SK-N-MC (cell line): ENCODE measurements at regions not wholly inside any gene's neighbourhood (a gene's known extent, or its start where the extent isn't known, plus 50 kb on each side); places are given as distances from the start of the nearest gene placed in this dataset.

Source experiments
- DNase-seq: peaks from one replicate; pipeline ENCODE4 v3.0.0-alpha.2; 2011; ENCODE audit warnings: low read depth, low spot score
- H3K27ac ChIP-seq: fragments of 200-600 bp; sonication (generic); 2 replicates; pipeline ENCODE4 v1.5.1; 2016; ENCODE audit warnings: mixed run types
- H3K36me3 ChIP-seq: fragments of 200-600 bp; sonication (generic); 2 replicates; pipeline ENCODE4 v1.6.1; 2017; ENCODE audit warnings: antibody characterized with exemption, low read length, mixed read lengths; ENCODE audit not compliant: insufficient read depth
- H3K4me3 ChIP-seq: fragments of 200-600 bp; sonication (generic); 2 replicates; pipeline ENCODE4 v1.5.1; 2016
- H3K9ac ChIP-seq: fragments of 200-600 bp; sonication (generic); 2 replicates; pipeline ENCODE4 v1.8.0; 2017; ENCODE audit warnings: mixed run types, mixed read lengths; ENCODE audit not compliant: insufficient read length
- H3K9me3 ChIP-seq: fragments of 200-600 bp; sonication (generic); 2 replicates; pipeline ENCODE4 v1.6.1; 2017; ENCODE audit warnings: low read depth, mild to moderate bottlenecking, antibody characterized with exemption, low read length, moderate library complexity, mixed read lengths
- EZH2 ChIP-seq: fragments of 200-600 bp; sonication (generic); IDR thresholded peaks from one replicate; pipeline ENCODE4 v1.6.1; 2017; ENCODE audit warnings: antibody characterized with exemption
- FOXP2 ChIP-seq: optimal IDR thresholded peaks from 2 replicates; pipeline ENCODE3; 2011; ENCODE audit warnings: mild to moderate bottlenecking, moderate library complexity; ENCODE audit not compliant: insufficient read depth; ENCODE audit errors: extremely low read length, control extremely low read depth
- POLR2AphosphoS5 ChIP-seq: IDR thresholded peaks from 2 replicates; pipeline ENCODE4 v1.6.1; 2012; ENCODE audit warnings: mild to moderate bottlenecking, low read depth, low read length, borderline replicate concordance

GRCh38 chrX:36528661-36529060 is 479.5 kb upstream of the FAM47C start:
- no peaks in the 10 kb centered on the region for H3K9me3 ChIP-seq
- peak overlapping the region; percentile 55 for H3K9ac ChIP-seq
- no peak for TF ChIP-seq POLR2AphosphoS5
- no peak for TF ChIP-seq EZH2
- TF ChIP-seq FOXP2, result no peak
- no peaks in the 10 kb centered on the region for H3K36me3 ChIP-seq
- DNase-seq, result peak; percentile 73
- H3K4me3 ChIP-seq, result peak overlapping the region; percentile 75
- peak overlapping the region; percentile 98 for H3K27ac ChIP-seq

GRCh38 chrX:36534900-36535299 is 473.3 kb upstream of the FAM47C start:
- TF ChIP-seq EZH2 (no peak), POLR2AphosphoS5 (no peak), FOXP2 (no peak)
- no peak for DNase-seq
- Histone ChIP-seq H3K27ac (no peak overlapping the region), H3K9me3 (no peaks in the 10 kb centered on the region), H3K4me3 (no peak overlapping the region), H3K9ac (no peak overlapping the region), H3K36me3 (no peaks in the 10 kb centered on the region)

GRCh38 chrX:36543499-36543898 is 464.7 kb upstream of the FAM47C start:
- no peak overlapping the region for H3K4me3 ChIP-seq
- H3K36me3 ChIP-seq, result no peaks in the 10 kb centered on the region
- DNase-seq, result no peak
- no peak for TF ChIP-seq EZH2
- no peak for TF ChIP-seq FOXP2
- no peak for TF ChIP-seq POLR2AphosphoS5
- no peak overlapping the region for H3K9ac ChIP-seq
- H3K27ac ChIP-seq, result no peak overlapping the region
- no peaks in the 10 kb centered on the region for H3K9me3 ChIP-seq

GRCh38 chrX:36562986-36563385 is 445.2 kb upstream of the FAM47C start:
- no peaks in the 10 kb centered on the region for H3K36me3 ChIP-seq
- no peaks in the 10 kb centered on the region for H3K9me3 ChIP-seq
- no peak for TF ChIP-seq FOXP2
- TF ChIP-seq EZH2, result no peak
- no peak for TF ChIP-seq POLR2AphosphoS5
- no peak overlapping the region for H3K27ac ChIP-seq
- H3K9ac ChIP-seq, result no peak overlapping the region
- no peak overlapping the region for H3K4me3 ChIP-seq
- DNase-seq, result no peak

- H3K4me3 ChIP-seq, result no peak overlapping the region
- TF ChIP-seq POLR2AphosphoS5, result no peak
- no peak for TF ChIP-seq EZH2
- TF ChIP-seq FOXP2, result no peak
- no peak overlapping the region for H3K9ac ChIP-seq
- H3K27ac ChIP-seq, result no peak overlapping the region
- no peak for DNase-seq
- H3K9me3 ChIP-seq, result no peaks in the 10 kb centered on the region
- H3K36me3 ChIP-seq, result no peaks in the 10 kb centered on the region
These were observed 439.2 kb upstream of the FAM47C start for GRCh38 chrX:36568946-36569345.

GRCh38 chrX:36573720-36574119 is 434.4 kb upstream of the FAM47C start:
- H3K27ac ChIP-seq, result no peak overlapping the region
- no peak overlapping the region for H3K9ac ChIP-seq
- H3K36me3 ChIP-seq, result no peaks in the 10 kb centered on the region
- no peak overlapping the region for H3K4me3 ChIP-seq
- H3K9me3 ChIP-seq, result no peaks in the 10 kb centered on the region
- no peak for DNase-seq
- TF ChIP-seq POLR2AphosphoS5, result no peak
- TF ChIP-seq FOXP2, result no peak
- TF ChIP-seq EZH2, result no peak

- Histone ChIP-seq H3K4me3 (no peak overlapping the region), H3K27ac (no peak overlapping the region), H3K36me3 (no peaks in the 10 kb centered on the region), H3K9me3 (no peaks in the 10 kb centered on the region), H3K9ac (no peak overlapping the region)
- TF ChIP-seq EZH2 (no peak), POLR2AphosphoS5 (no peak), FOXP2 (no peak)
- DNase-seq, result no peak
These were observed 432.5 kb upstream of the FAM47C start for GRCh38 chrX:36575670-36576069.

- no peak for DNase-seq
- TF ChIP-seq POLR2AphosphoS5 (no peak), EZH2 (no peak), FOXP2 (no peak)
- Histone ChIP-seq H3K36me3 (no peaks in the 10 kb centered on the region), H3K9ac (no peak overlapping the region), H3K27ac (no peak overlapping the region), H3K9me3 (no peaks in the 10 kb centered on the region), H3K4me3 (no peak overlapping the region)
These were observed 431.2 kb upstream of the FAM47C start for GRCh38 chrX:36577006-36577405.

- DNase-seq, result no peak
- Histone ChIP-seq H3K36me3 (no peaks in the 10 kb centered on the region), H3K9ac (no peak overlapping the region), H3K4me3 (no peak overlapping the region), H3K9me3 (no peaks in the 10 kb centered on the region), H3K27ac (no peak overlapping the region)
- TF ChIP-seq POLR2AphosphoS5 (no peak), EZH2 (no peak), FOXP2 (no peak)
These were observed 427.1 kb upstream of the FAM47C start for GRCh38 chrX:36581030-36581429.

- Histone ChIP-seq H3K4me3 (no peak overlapping the region), H3K36me3 (no peaks in the 10 kb centered on the region), H3K9ac (no peak overlapping the region), H3K27ac (no peak overlapping the region), H3K9me3 (no peaks in the 10 kb centered on the region)
- TF ChIP-seq FOXP2 (no peak), POLR2AphosphoS5 (no peak), EZH2 (no peak)
- no peak for DNase-seq
These were observed 424.5 kb upstream of the FAM47C start for GRCh38 chrX:36583674-36584073.
